ENCODE measurements at regions not wholly inside any gene's neighbourhood (a gene's known extent, or its start where the extent isn't known, plus 50 kb on each side); places are given as distances from the start of the nearest gene placed in this dataset.
"Not testable (repeated sequence)": the region's sequence is repeated elsewhere in the genome, so short reads cannot be mapped to it uniquely, and the experiment has no call there.

DNA sequence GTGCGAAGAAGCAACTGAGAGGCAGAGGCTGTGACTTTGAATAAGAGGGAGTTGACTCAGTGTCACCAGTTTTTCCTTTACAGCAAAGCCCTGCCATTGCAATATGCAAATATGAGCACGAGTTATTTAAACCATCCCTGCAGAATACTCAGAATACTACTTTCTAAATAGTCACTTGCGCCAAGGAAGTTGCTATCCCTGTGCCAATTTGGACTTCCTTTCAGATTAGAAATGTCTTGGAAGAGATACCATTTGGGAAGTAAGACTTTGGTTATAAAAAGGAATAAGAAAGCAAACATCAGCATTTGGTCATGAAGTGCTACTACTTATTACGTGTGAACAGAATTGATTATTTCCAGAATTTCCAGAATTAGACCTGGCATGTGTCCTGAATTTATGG is 151.8 kb upstream of the MYT1L start:
- Mint-ChIP-seq H3K36me3 (no peaks in the 10 kb centered on the region), H3K27ac (no peak overlapping the region), H3K9me3 (no peaks in the 10 kb centered on the region)
- DNase-seq (ENCODE audit: low spot score in 2 of 2) (no peak), ATAC-seq (no peak)

DNA sequence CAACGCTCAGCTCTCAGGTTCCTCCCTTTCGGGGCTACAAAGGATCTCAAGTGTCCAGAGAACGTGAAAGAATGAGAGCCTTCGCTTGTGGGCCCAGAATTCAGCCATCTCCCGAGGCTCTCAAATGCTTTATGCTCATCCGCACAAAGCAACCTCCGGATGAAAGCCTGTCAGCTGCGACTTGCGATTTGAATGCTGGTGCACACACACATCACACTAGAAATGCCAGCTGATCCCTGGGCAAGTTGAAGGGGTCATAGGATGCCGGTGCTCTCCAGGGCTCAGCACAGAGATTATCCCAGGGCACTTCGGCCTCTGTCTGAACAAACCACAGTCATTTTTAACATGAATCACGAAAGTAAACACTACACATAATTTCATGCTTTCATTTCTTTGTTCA is 141.8 kb upstream of the MYT1L start:
- H3K27ac Mint-ChIP-seq, result no peak overlapping the region
- no peaks in the 10 kb centered on the region for H3K9me3 Mint-ChIP-seq
- H3K36me3 Mint-ChIP-seq, result no peaks in the 10 kb centered on the region
- no peak for ATAC-seq
- DNase-seq (ENCODE audit: low spot score in 2 of 2), result no peak

DNA sequence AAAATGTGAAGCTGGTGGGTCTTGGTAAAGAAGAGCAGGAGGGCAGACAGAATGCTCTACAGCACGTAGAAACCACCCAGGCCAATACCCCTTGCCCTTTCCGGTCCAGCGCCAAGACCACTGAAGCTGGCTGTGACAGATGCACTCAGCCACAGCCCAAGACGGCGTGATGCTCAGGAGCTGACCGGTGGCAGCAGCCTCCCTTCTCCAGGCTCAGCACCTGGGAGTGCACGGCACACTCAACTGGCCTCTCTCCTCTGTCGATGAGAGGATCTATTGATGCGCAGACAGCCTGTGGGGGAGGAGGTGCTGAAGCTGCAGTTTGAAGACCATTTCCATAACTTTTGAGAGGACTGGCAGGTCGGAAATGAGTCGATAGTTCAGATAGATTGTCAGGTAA is 141.0 kb upstream of the MYT1L start:
- no peak for DNase-seq (ENCODE audit: low spot score in 2 of 2)
- Mint-ChIP-seq H3K27ac (no peak overlapping the region), H3K9me3 (no peaks in the 10 kb centered on the region), H3K36me3 (no peaks in the 10 kb centered on the region)
- ATAC-seq, result no peak

- no peak overlapping the region for H3K27ac Mint-ChIP-seq
- no peaks in the 10 kb centered on the region for H3K36me3 Mint-ChIP-seq
- DNase-seq (ENCODE audit: low spot score in 2 of 2), result no peak
- ATAC-seq, result no peak
- no peaks in the 10 kb centered on the region for H3K9me3 Mint-ChIP-seq
Observed at GRCh38 chr2:2466534-2466933, 135.5 kb upstream of the MYT1L start.

DNA sequence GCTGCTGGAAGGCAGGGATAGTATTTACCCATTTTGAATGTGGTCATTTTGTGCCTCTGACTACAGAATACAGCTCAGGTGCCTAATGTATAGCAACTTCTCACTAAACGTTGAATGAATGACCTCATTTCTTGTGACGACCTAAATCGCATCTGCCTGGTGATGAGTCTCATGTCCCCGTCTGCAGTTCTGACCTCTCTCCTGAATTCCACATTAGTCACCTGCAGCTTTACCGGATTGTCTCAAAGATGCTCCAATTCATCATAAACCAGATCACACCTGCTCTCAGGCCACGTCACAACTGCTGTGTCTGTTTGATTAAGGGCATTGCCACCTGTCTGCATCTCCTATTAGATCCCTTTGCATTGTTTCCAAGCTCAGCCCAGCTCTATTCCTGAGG is 133.6 kb upstream of the MYT1L start:
- ATAC-seq (no peak), DNase-seq (ENCODE audit: low spot score in 2 of 2) (no peak)
- H3K36me3 Mint-ChIP-seq, result no peaks in the 10 kb centered on the region
- H3K27ac Mint-ChIP-seq, result no peak overlapping the region
- H3K9me3 Mint-ChIP-seq, result no peaks in the 10 kb centered on the region

GRCh38 chr2:2464094-2464493 is 133.0 kb upstream of the MYT1L start:
- ATAC-seq (no peak), DNase-seq (ENCODE audit: low spot score in 2 of 2) (no peak)
- no peaks in the 10 kb centered on the region for H3K9me3 Mint-ChIP-seq
- no peak overlapping the region for H3K27ac Mint-ChIP-seq
- H3K36me3 Mint-ChIP-seq, result no peaks in the 10 kb centered on the region

GRCh38 chr2:2456721-2457120 is 125.6 kb upstream of the MYT1L start:
- Mint-ChIP-seq H3K27ac (no peak overlapping the region), H3K36me3 (no peaks in the 10 kb centered on the region), H3K9me3 (no peaks in the 10 kb centered on the region)
- no peak for ATAC-seq
- DNase-seq (ENCODE audit: low spot score in 2 of 2), result no peak

- Mint-ChIP-seq H3K9me3 (no peaks in the 10 kb centered on the region), H3K27ac (no peak overlapping the region), H3K36me3 (no peaks in the 10 kb centered on the region)
- ATAC-seq, result no peak
- DNase-seq (ENCODE audit: low spot score in 2 of 2), result no peak
Observed at GRCh38 chr2:2455151-2455550, 124.1 kb upstream of the MYT1L start.

- ATAC-seq (no peak), DNase-seq (ENCODE audit: low spot score in 2 of 2) (no peak)
- Mint-ChIP-seq H3K27ac (no peak overlapping the region), H3K36me3 (no peaks in the 10 kb centered on the region), H3K9me3 (no peaks in the 10 kb centered on the region)
Observed at GRCh38 chr2:2452961-2453360, 121.9 kb upstream of the MYT1L start.

GRCh38 chr2:2451275-2451674 is 120.2 kb upstream of the MYT1L start:
- not testable (repeated sequence) for H3K9me3 Mint-ChIP-seq; ATAC-seq; DNase-seq (ENCODE audit: low spot score in 2 of 2); H3K27ac Mint-ChIP-seq; H3K36me3 Mint-ChIP-seq

GRCh38 chr2:2448178-2448577 is 117.1 kb upstream of the MYT1L start:
- no peaks in the 10 kb centered on the region for H3K9me3 Mint-ChIP-seq
- ATAC-seq (no peak), DNase-seq (ENCODE audit: low spot score in 2 of 2) (no peak)
- H3K27ac Mint-ChIP-seq, result no peak overlapping the region
- H3K36me3 Mint-ChIP-seq, result no peaks in the 10 kb centered on the region

DNA sequence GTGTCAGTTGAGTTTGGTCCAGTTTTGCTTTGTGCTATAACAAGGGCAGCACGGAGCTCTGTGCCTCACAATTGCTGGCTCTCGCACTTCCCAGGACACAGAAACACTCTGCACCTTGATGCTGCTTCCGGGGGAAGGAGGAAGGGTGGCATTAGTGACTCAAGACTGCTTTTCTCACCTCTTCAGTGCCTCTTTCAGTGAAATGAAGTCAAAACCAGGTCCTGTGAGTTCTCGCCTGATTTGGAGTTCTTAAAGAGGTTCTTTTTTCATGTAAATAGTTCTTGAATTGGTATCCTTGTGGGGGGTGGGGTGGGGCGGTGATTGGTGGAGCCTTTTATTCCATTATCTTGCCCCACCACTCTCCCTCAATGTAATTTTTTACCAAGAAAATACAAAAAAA is 91.5 kb upstream of the MYT1L start:
- Mint-ChIP-seq H3K36me3 (no peaks in the 10 kb centered on the region), H3K9me3 (peaks cover 0 to 4% of the 10 kb centered on the region in 2 donors), H3K27ac (no peak overlapping the region)
- ATAC-seq (no peak), DNase-seq (ENCODE audit: low spot score in 2 of 2) (no peak)

DNA sequence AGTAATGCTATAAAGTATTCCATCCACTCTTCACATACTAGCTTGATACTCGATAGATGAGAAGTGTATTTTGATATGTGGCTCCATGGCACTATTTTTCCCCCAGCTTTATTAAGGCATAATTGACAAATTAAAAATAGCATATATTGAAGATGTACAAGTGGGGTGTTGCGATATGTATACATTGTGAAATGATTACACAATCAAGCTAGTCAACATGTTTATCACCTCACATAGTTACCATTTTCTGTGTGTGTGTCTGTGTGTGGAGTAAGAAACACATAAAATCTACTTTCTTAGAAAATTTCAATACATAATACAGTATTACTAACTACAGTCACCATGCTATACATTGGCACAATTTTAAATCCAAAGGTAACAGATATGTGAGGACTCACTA is 82.5 kb upstream of the MYT1L start:
- Mint-ChIP-seq H3K36me3 (no peaks in the 10 kb centered on the region), H3K9me3 (no peaks in the 10 kb centered on the region), H3K27ac (no peak overlapping the region)
- ATAC-seq, result no peak
- no peak for DNase-seq (ENCODE audit: low spot score in 2 of 2)

GRCh38 chr2:2410987-2411386 is 79.9 kb upstream of the MYT1L start:
- no peak for ATAC-seq
- Mint-ChIP-seq H3K36me3 (no peaks in the 10 kb centered on the region), H3K27ac (no peak overlapping the region)

DNA sequence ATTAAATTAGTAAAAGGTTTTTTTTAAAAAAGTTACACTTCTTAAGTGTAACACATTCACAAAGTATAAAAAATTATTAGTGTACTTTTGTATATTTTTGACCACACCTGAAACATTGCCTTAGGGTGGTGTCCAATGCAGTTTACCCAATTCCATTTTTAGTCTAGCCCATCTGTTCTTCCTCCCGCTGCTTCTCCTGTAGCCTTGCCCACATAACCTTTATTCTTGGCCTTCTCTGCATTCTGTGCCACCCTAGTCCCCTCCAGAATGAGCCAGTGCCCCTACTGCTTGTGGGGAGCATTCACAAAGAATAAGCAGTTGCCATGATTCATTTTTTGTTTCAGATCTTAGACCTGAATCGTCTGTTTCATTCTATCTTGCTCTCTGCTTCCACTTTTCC is 78.4 kb upstream of the MYT1L start:
- DNase-seq (ENCODE audit: low spot score in 2 of 2), result no peak
- ATAC-seq, result no peak
- no peak overlapping the region for H3K27ac Mint-ChIP-seq
- no peaks in the 10 kb centered on the region for H3K36me3 Mint-ChIP-seq
- H3K9me3 Mint-ChIP-seq, result peaks cover 5 to 13% of the 10 kb centered on the region in 2 donors

More at GRCh38 chr2:2410987-2411386, 79.9 kb upstream of the MYT1L start:
- H3K9me3 Mint-ChIP-seq, result peaks cover 0 to 5% of the 10 kb centered on the region in 2 donors
- no peak for DNase-seq (ENCODE audit: low spot score in 2 of 2)

- no peak for DNase-seq (ENCODE audit: low spot score in 2 of 2)
- Mint-ChIP-seq H3K36me3 (no peaks in the 10 kb centered on the region), H3K27ac (no peak overlapping the region), H3K9me3 (peaks cover 5 to 17% of the 10 kb centered on the region in 2 donors)
- ATAC-seq, result no peak
Observed at GRCh38 chr2:2405780-2406179, 74.7 kb upstream of the MYT1L start.

DNA sequence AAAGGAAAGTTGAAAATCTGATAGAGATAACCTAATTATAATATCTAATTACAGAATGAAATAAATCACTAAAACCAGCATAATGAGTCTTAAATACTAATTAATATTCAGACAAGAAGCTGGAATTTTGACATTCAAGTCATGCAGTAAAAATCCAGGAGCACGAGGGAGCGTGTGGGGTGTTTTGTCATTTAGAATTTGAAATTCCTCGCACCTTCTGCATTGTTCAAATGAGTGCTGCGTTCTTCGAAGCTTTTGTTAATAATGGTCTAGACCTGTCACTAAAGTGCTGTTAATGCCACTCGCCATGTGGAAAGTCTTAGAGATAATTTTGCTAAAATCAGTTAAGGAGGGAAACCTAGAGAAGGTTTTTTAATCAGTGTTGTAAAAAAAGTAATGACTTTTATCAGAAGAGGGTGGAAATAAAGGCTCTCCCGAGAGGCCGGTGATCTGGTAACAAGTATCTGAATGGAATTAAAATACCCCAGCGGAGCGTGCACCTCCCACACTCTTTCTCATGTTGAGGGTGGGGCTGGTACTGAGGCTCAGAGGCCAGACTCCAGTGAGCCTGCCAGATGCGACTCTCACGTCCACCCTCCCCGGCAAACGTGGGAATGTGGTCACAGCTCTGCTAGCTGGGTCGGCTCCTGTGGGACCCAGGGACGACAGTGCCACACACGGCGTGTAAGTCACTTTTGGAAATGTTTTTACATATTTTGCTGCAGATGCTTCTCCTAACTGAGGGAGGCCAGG is 69.4 kb upstream of the MYT1L start:
- H3K9me3 Mint-ChIP-seq, result peaks cover 2 to 7% of the 10 kb centered on the region in 2 donors
- H3K27ac Mint-ChIP-seq, result peak overlapping the region in 1 of 2 donors; percentile 18
- DNase-seq (ENCODE audit: low spot score in 2 of 2) (no peak), ATAC-seq (no peak)
- no peaks in the 10 kb centered on the region for H3K36me3 Mint-ChIP-seq

GRCh38 chr2:2399396-2399795 is 68.3 kb upstream of the MYT1L start:
- Mint-ChIP-seq H3K27ac (no peak overlapping the region), H3K36me3 (no peaks in the 10 kb centered on the region)
- no peak for DNase-seq (ENCODE audit: low spot score in 2 of 2)

More at GRCh38 chr2:2399396-2399795, 68.3 kb upstream of the MYT1L start:
- ATAC-seq, result no peak
- peaks cover 0 to 9% of the 10 kb centered on the region in 2 donors for H3K9me3 Mint-ChIP-seq
